ENCODE measurements at regions not wholly inside any gene's neighbourhood (a gene's known extent, or its start where the extent isn't known, plus 50 kb on each side); places are given as distances from the start of the nearest gene placed in this dataset.

DNA sequence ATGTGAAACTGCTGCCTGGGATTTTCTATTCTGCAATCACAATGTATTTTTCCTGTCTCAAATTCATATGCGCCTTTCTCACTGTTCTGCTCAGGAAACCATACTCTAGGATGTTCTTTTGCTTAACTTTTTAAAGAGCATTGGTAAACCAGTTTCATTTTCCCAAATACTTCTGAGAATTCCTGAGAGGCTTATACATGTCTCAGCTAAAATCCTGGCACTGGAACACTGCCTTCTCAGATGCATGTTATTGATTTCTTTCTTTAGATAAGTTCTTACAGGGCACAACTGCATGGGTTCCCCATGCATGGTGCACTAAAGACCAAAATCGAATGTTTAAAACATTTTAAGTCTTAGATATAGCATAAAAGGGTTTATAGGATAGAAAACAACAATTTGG is 178.3 kb upstream of the PLSCR5 start:
- TF ChIP-seq, protein P1, sequence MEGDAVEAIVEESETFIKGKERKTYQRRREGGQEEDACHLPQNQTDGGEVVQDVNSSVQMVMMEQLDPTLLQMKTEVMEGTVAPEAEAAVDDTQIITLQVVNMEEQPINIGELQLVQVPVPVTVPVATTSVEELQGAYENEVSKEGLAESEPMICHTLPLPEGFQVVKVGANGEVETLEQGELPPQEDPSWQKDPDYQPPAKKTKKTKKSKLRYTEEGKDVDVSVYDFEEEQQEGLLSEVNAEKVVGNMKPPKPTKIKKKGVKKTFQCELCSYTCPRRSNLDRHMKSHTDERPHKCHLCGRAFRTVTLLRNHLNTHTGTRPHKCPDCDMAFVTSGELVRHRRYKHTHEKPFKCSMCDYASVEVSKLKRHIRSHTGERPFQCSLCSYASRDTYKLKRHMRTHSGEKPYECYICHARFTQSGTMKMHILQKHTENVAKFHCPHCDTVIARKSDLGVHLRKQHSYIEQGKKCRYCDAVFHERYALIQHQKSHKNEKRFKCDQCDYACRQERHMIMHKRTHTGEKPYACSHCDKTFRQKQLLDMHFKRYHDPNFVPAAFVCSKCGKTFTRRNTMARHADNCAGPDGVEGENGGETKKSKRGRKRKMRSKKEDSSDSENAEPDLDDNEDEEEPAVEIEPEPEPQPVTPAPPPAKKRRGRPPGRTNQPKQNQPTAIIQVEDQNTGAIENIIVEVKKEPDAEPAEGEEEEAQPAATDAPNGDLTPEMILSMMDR (IDR thresholded peaks at IDR 0.05): no peak
- TF ChIP-seq EP300 (IDR thresholded peaks at IDR 0.05) (no peak), POLR2A (IDR thresholded peaks at IDR 0.05) (no peak)

Measured in gastroesophageal sphincter (tissue), 3 donors.